ENCODE measurements at regions not wholly inside any gene's neighbourhood (a gene's known extent, or its start where the extent isn't known, plus 50 kb on each side); places are given as distances from the start of the nearest gene placed in this dataset.

- TF ChIP-seq POLR2A (IDR thresholded peaks at IDR 0.05; ENCODE audit: control extremely low read depth in 1 of 2, low read depth in 2 of 2, low read length in 2 of 2) (no peak), PHF8 (conservative IDR thresholded peaks at IDR 0.05; ENCODE audit: low read depth, low read length) (no peak), CHD1 (IDR thresholded peaks at IDR 0.05; ENCODE audit: low read depth, low read length) (no peak), CEBPB (IDR thresholded peaks at IDR 0.05; ENCODE audit: low read depth, low read length) (no peak), KDM5A (IDR thresholded peaks at IDR 0.05; ENCODE audit: low read length) (no peak), MAX (IDR thresholded peaks at IDR 0.05) (no peak), ASH2L (IDR thresholded peaks at IDR 0.05; ENCODE audit: low read length) (no peak), GABPA (IDR thresholded peaks at IDR 0.05; ENCODE audit: borderline replicate concordance, insufficient read depth, low read length) (no peak)
Observed at GRCh38 chr7:27032839-27033238, 63.0 kb downstream of the HOXA1 start (continued).
